HEK293 (cell line): ENCODE measurements at regions not wholly inside any gene's neighbourhood (a gene's known extent, or its start where the extent isn't known, plus 50 kb on each side); places are given as distances from the start of the nearest gene placed in this dataset.

Experiments used
- CTCF ChIA-PET: fragments of 350-600 bp; formaldehyde crosslinking; extraction: SDS; loops from one replicate; lab custom pipeline; 2021; ENCODE audit warnings: antibody characterized with exemption; lab: Yijun Ruan, JAX
- POLR2A ChIA-PET: fragments of 300-600 bp; formaldehyde crosslinking; extraction: SDS; loops from one replicate; lab custom pipeline; 2020; ENCODE audit warnings: antibody characterized with exemption, inconsistent platforms; lab: Yijun Ruan, JAX
- H3K27ac ChIP-seq: fragments of 200-500 bp; sonication (Bioruptor generic); 2 replicates; pipeline ENCODE4 v1.5.1; 2014; ENCODE audit warnings: low read depth, low read length, control low read depth, inconsistent platforms; ENCODE audit errors: extremely low read depth
- H3K36me3 ChIP-seq, 2 experiments: fragments of 200-500 bp in 1 of 2; sonication (Bioruptor generic) in 1 of 2; 1 replicate in 1 of 2; 2 replicates in 1 of 2; pipeline ENCODE4 v1.5.1; 2014 to 2017; ENCODE audit warnings: inconsistent platforms in 2 of 2, low read length in 2 of 2; ENCODE audit not compliant: control insufficient read depth in 2 of 2, insufficient read depth in 1 of 2
- H3K4me1 ChIP-seq: fragments of 200-500 bp; sonication (Bioruptor generic); 2 replicates; pipeline ENCODE4 v1.5.1; 2014; ENCODE audit warnings: mild to moderate bottlenecking, low read length, inconsistent platforms; ENCODE audit not compliant: control insufficient read depth, insufficient read depth
- H3K4me3 ChIP-seq: 2 replicates; pipeline ENCODE4 v1.5.1; 2011; ENCODE audit warnings: low read depth, mild to moderate bottlenecking, control low read depth, low read length, moderate library complexity
- H3K9me3 ChIP-seq: fragments of 200-500 bp; sonication (Bioruptor generic); 2 replicates; pipeline ENCODE4 v1.5.1; 2014; ENCODE audit warnings: low read depth, low read length, inconsistent platforms; ENCODE audit not compliant: control insufficient read depth, insufficient read depth
- SCRT2 ChIP-seq: fragments of 450-650 bp; formaldehyde crosslinking; IDR thresholded peaks from 2 replicates; pipeline ENCODE4 v1.5.1; 2016; ENCODE audit warnings: missing biosample characterization, missing genetic modification characterization
- WT1 ChIP-seq: fragments of 450-650 bp; formaldehyde crosslinking; IDR thresholded peaks from 2 replicates; pipeline ENCODE4 v1.5.1; 2016; ENCODE audit warnings: missing biosample characterization, missing genetic modification characterization
- ZFHX2 ChIP-seq: fragments of 450-650 bp; formaldehyde crosslinking; conservative IDR thresholded peaks from 2 replicates; pipeline ENCODE4 v1.5.1; 2016; ENCODE audit warnings: missing biosample characterization, missing genetic modification characterization
- ZFP41 ChIP-seq: fragments of 450-650 bp; formaldehyde crosslinking; IDR thresholded peaks from 2 replicates; pipeline ENCODE4 v1.5.1; 2016; ENCODE audit warnings: missing biosample characterization, missing genetic modification characterization, borderline replicate concordance
- ZNF2 ChIP-seq: fragments of 450-650 bp; formaldehyde crosslinking; IDR thresholded peaks from 2 replicates; pipeline ENCODE4 v1.5.1; 2016; ENCODE audit warnings: missing biosample characterization, missing genetic modification characterization
- ZNF239 ChIP-seq: fragments of 450-650 bp; formaldehyde crosslinking; IDR thresholded peaks from 2 replicates; pipeline ENCODE4 v1.5.1; 2016; ENCODE audit warnings: missing biosample characterization, missing genetic modification characterization
- ZNF423 ChIP-seq: fragments of 450-650 bp; formaldehyde crosslinking; IDR thresholded peaks from 2 replicates; pipeline ENCODE4 v1.5.1; 2016; ENCODE audit warnings: missing biosample characterization, missing genetic modification characterization
- ZNF529 ChIP-seq: fragments of 450-650 bp; formaldehyde crosslinking; IDR thresholded peaks from 2 replicates; pipeline ENCODE4 v1.5.1; 2017; ENCODE audit warnings: missing genetic modification characterization, missing biosample characterization; ENCODE audit not compliant: insufficient replicate concordance
- ZNF555 ChIP-seq: fragments of 450-650 bp; formaldehyde crosslinking; conservative IDR thresholded peaks from 2 replicates; pipeline ENCODE4 v1.5.1; 2017; ENCODE audit warnings: missing biosample characterization, mild to moderate bottlenecking, missing genetic modification characterization, inconsistent platforms
- ZNF629 ChIP-seq: fragments of 450-650 bp; formaldehyde crosslinking; IDR thresholded peaks from 2 replicates; pipeline ENCODE4 v1.5.1; 2017; ENCODE audit warnings: missing biosample characterization, missing genetic modification characterization
- ZNF654 ChIP-seq: fragments of 450-650 bp; formaldehyde crosslinking; IDR thresholded peaks from 2 replicates; pipeline ENCODE4 v1.5.1; 2016; ENCODE audit warnings: low read depth, missing biosample characterization, missing genetic modification characterization
- ZNF670 ChIP-seq: fragments of 450-650 bp; formaldehyde crosslinking; IDR thresholded peaks from 2 replicates; pipeline ENCODE4 v1.5.1; 2016; ENCODE audit warnings: missing biosample characterization, missing genetic modification characterization, low read depth
- ZNF76 ChIP-seq: fragments of 450-650 bp; formaldehyde crosslinking; IDR thresholded peaks from 2 replicates; pipeline ENCODE4; 2016; ENCODE audit warnings: low read depth, missing biosample characterization, missing genetic modification characterization, borderline replicate concordance
- ZNF791 ChIP-seq: fragments of 450-650 bp; formaldehyde crosslinking; IDR thresholded peaks from 2 replicates; pipeline ENCODE4 v1.5.1; 2016; ENCODE audit warnings: missing biosample characterization, missing genetic modification characterization
- TF ChIP-seq, protein P1 (sequence below): fragments of 450-650 bp; formaldehyde crosslinking; IDR thresholded peaks from 2 replicates; pipeline ENCODE4 v1.5.1; 2017; ENCODE audit warnings: missing biosample characterization, missing genetic modification characterization
- TF ChIP-seq, protein P2 (sequence below): fragments of 450-650 bp; formaldehyde crosslinking; IDR thresholded peaks from 2 replicates; pipeline ENCODE4 v1.5.1; 2017; ENCODE audit warnings: missing biosample characterization, missing genetic modification characterization
- TF ChIP-seq, protein P3 (sequence below): fragments of 450-650 bp; formaldehyde crosslinking; IDR thresholded peaks from 2 replicates; pipeline ENCODE4 v1.5.1; 2016; ENCODE audit warnings: missing biosample characterization, missing genetic modification characterization
- TF ChIP-seq, protein P4 (sequence below): fragments of 450-650 bp; formaldehyde crosslinking; IDR thresholded peaks from 2 replicates; pipeline ENCODE4 v1.5.1; 2016; ENCODE audit warnings: missing biosample characterization, missing genetic modification characterization

DNA sequence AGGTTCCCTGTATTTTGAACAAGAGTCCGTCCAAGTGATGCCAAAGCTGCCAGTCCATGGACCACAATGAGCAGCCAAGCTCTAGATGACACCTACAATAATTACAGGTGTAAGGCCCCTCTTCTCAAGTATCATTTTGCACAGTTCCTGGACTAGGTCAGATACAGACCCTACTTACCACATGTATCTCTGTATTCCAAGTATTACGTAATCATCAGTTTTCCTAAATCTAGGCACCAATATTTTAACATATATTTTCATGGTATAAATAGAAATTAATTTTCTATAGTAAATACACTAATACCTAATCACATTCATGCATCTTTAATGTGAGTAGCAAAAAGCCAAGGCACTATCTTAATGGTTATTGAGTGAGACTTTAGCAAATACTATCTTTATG lies 157.0 kb upstream of the PRSS1 start:
- Histone ChIP-seq H3K4me1 (no peaks in the 10 kb centered on the region), H3K36me3 (no peaks in the 10 kb centered on the region), H3K4me3 (no peak overlapping the region), H3K27ac (no peak overlapping the region), H3K9me3 (no peaks in the 10 kb centered on the region)
- CTCF ChIA-PET, result interaction anchor here (0.9 to 3.1 kb wide), 4 partner anchors 11 to 122 kb away, joined by 3 to 10 read pairs (median 4); no protein-coding TSS in a partner anchor
- POLR2A ChIA-PET, result no interaction called here
- TF ChIP-seq ZNF239 (tag by site-specific recombination), result no peak
- no peak for TF ChIP-seq ZNF76 (tag by site-specific recombination)
- no peak for TF ChIP-seq ZNF791 (tag by site-specific recombination)
- TF ChIP-seq SCRT2 (tag by site-specific recombination), result no peak
- TF ChIP-seq, protein P1, sequence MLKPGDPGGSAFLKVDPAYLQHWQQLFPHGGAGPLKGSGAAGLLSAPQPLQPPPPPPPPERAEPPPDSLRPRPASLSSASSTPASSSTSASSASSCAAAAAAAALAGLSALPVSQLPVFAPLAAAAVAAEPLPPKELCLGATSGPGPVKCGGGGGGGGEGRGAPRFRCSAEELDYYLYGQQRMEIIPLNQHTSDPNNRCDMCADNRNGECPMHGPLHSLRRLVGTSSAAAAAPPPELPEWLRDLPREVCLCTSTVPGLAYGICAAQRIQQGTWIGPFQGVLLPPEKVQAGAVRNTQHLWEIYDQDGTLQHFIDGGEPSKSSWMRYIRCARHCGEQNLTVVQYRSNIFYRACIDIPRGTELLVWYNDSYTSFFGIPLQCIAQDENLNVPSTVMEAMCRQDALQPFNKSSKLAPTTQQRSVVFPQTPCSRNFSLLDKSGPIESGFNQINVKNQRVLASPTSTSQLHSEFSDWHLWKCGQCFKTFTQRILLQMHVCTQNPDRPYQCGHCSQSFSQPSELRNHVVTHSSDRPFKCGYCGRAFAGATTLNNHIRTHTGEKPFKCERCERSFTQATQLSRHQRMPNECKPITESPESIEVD (tag by site-specific recombination), result no peak
- TF ChIP-seq ZNF555 (tag by site-specific recombination), result no peak
- no peak for TF ChIP-seq ZFP41 (tag by site-specific recombination)
- TF ChIP-seq ZNF529 (tag by site-specific recombination), result no peak
- TF ChIP-seq ZNF2 (tag by site-specific recombination), result no peak
- no peak for TF ChIP-seq WT1 (tag by site-specific recombination)
- TF ChIP-seq, protein P2, sequence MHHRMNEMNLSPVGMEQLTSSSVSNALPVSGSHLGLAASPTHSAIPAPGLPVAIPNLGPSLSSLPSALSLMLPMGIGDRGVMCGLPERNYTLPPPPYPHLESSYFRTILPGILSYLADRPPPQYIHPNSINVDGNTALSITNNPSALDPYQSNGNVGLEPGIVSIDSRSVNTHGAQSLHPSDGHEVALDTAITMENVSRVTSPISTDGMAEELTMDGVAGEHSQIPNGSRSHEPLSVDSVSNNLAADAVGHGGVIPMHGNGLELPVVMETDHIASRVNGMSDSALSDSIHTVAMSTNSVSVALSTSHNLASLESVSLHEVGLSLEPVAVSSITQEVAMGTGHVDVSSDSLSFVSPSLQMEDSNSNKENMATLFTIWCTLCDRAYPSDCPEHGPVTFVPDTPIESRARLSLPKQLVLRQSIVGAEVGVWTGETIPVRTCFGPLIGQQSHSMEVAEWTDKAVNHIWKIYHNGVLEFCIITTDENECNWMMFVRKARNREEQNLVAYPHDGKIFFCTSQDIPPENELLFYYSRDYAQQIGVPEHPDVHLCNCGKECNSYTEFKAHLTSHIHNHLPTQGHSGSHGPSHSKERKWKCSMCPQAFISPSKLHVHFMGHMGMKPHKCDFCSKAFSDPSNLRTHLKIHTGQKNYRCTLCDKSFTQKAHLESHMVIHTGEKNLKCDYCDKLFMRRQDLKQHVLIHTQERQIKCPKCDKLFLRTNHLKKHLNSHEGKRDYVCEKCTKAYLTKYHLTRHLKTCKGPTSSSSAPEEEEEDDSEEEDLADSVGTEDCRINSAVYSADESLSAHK, result no peak

DNA sequence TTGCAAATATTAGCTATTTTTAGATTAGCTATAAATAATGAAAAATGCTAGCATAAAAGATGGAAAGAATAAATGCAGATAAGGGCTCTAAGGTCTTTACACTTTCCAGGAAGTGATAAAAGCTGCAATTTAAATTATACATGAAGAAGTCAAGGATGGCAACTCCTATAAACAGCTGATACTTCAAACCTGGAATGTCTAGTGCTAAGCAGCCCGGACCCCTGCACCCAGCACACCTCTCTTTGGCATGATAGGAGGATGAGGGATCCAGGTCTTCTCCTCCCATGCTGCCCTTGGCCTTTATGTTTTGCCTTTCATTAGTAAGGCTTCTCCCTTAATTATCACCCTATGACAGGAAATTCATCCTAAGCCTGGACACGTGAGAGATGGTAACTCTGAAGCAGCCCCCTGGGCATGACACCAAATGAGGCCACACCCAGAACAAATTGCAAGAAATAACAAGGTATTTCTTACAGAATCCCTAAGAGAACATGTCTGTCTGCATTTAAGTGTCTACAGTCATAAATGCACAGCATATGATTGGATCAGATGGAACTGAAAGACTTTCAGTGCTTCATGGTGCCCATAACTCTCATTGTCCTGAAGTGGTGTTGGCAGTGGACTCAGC lies 158.3 kb upstream of the PRSS1 start:
- Histone ChIP-seq H3K36me3 (no peaks in the 10 kb centered on the region), H3K4me3 (no peak overlapping the region), H3K9me3 (no peaks in the 10 kb centered on the region), H3K27ac (no peak overlapping the region), H3K4me1 (no peaks in the 10 kb centered on the region)
- TF ChIP-seq, protein P3, sequence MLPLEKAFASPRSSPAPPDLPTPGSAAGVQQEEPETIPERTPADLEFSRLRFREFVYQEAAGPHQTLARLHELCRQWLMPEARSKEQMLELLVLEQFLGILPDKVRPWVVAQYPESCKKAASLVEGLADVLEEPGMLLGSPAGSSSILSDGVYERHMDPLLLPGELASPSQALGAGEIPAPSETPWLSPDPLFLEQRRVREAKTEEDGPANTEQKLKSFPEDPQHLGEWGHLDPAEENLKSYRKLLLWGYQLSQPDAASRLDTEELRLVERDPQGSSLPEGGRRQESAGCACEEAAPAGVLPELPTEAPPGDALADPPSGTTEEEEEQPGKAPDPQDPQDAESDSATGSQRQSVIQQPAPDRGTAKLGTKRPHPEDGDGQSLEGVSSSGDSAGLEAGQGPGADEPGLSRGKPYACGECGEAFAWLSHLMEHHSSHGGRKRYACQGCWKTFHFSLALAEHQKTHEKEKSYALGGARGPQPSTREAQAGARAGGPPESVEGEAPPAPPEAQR, result no peak
- TF ChIP-seq ZNF654 (no peak), ZNF791 (tag by site-specific recombination) (no peak), ZNF670 (tag by site-specific recombination) (no peak)
- ChIA-PET POLR2A (no interaction called here), CTCF (interaction anchor here (0.6 to 3.1 kb wide), 11 partner anchors 13 to 668 kb away, joined by 3 to 10 read pairs (median 4); no protein-coding TSS in a partner anchor)

DNA sequence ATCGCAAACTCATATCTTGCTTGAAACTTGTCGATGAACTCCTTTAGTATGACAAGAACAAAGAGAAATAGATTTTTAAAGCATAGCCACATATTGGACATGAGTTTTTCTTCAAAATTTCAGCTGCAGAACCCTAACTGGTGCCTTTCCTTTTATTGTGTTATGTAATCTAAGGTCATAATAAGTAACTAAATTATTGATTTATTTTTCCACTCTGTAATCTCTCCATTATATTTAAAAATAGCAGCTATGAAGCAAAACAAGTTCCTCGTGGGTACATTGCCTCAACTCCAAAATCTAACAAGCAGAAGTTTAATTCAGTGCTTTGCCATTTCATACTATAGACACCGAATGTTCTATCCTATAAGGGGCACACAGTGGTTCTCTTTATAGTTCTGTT lies 159.2 kb upstream of the PRSS1 start:
- Histone ChIP-seq H3K4me3 (no peak overlapping the region), H3K27ac (no peak overlapping the region), H3K9me3 (no peaks in the 10 kb centered on the region), H3K4me1 (no peaks in the 10 kb centered on the region), H3K36me3 (no peaks in the 10 kb centered on the region)
- CTCF ChIA-PET, result interaction anchor here (0.6 to 3.1 kb wide), 5 partner anchors 14 to 669 kb away, joined by 3 to 10 read pairs (median 4); no protein-coding TSS in a partner anchor
- POLR2A ChIA-PET, result no interaction called here
- TF ChIP-seq ZNF629 (tag by site-specific recombination) (no peak), ZNF423 (tag by site-specific recombination) (no peak), ZFHX2 (no peak)
- TF ChIP-seq, protein P4, sequence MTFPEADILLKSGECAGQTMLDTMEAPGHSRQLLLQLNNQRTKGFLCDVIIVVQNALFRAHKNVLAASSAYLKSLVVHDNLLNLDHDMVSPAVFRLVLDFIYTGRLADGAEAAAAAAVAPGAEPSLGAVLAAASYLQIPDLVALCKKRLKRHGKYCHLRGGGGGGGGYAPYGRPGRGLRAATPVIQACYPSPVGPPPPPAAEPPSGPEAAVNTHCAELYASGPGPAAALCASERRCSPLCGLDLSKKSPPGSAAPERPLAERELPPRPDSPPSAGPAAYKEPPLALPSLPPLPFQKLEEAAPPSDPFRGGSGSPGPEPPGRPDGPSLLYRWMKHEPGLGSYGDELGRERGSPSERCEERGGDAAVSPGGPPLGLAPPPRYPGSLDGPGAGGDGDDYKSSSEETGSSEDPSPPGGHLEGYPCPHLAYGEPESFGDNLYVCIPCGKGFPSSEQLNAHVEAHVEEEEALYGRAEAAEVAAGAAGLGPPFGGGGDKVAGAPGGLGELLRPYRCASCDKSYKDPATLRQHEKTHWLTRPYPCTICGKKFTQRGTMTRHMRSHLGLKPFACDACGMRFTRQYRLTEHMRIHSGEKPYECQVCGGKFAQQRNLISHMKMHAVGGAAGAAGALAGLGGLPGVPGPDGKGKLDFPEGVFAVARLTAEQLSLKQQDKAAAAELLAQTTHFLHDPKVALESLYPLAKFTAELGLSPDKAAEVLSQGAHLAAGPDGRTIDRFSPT (tag by site-specific recombination), result no peak
